Astrocyte (in vitro differentiated cells and primary cell): ENCODE measurements at regions not wholly inside any gene's neighbourhood (a gene's known extent, or its start where the extent isn't known, plus 50 kb on each side); places are given as distances from the start of the nearest gene placed in this dataset.

ENCODE experiments used
- EZH2 ChIP-seq: IDR thresholded peaks from 2 replicates; pipeline ENCODE4 v1.6.1; 2012; ENCODE audit warnings: mild to moderate bottlenecking, low read length, inconsistent platforms; ENCODE audit not compliant: insufficient read depth
- TF ChIP-seq, protein P1 (sequence below): IDR thresholded peaks from 2 replicates; pipeline ENCODE4 v1.5.1; 2011; ENCODE audit warnings: low read depth, mild to moderate bottlenecking, inconsistent platforms, low read length, moderate library complexity; ENCODE audit not compliant: insufficient read depth

DNA sequence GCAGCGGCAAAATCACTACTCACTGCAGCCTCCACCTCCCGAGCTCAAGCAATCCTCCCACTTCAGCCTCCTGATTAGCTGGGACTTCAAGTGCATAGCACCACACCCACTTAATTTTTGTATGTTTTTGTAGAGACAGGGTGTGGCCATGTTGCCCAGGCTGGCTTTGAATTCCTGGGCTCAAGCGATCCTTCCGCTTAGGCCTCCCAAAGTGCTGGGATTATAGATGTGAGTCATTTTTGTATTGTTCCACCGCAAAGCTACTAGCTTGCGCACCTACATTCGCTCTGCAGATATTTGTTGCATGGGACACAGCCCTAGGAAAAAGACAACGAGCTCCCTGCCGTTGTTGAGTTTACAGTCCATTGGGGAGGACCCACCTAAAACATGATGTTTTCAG is 173.5 kb upstream of the AGAP1 start:
- no peak for TF ChIP-seq EZH2
- TF ChIP-seq, protein P1, sequence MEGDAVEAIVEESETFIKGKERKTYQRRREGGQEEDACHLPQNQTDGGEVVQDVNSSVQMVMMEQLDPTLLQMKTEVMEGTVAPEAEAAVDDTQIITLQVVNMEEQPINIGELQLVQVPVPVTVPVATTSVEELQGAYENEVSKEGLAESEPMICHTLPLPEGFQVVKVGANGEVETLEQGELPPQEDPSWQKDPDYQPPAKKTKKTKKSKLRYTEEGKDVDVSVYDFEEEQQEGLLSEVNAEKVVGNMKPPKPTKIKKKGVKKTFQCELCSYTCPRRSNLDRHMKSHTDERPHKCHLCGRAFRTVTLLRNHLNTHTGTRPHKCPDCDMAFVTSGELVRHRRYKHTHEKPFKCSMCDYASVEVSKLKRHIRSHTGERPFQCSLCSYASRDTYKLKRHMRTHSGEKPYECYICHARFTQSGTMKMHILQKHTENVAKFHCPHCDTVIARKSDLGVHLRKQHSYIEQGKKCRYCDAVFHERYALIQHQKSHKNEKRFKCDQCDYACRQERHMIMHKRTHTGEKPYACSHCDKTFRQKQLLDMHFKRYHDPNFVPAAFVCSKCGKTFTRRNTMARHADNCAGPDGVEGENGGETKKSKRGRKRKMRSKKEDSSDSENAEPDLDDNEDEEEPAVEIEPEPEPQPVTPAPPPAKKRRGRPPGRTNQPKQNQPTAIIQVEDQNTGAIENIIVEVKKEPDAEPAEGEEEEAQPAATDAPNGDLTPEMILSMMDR, result no peak
